Heart right ventricle (tissue), 16 donors: ENCODE measurements at regions not wholly inside any gene's neighbourhood (a gene's known extent, or its start where the extent isn't known, plus 50 kb on each side); places are given as distances from the start of the nearest gene placed in this dataset.

Source experiments
- ATAC-seq, 8 donors: fragments of 200-7000 bp; cut with Tn5 transposase; one replicate each; pipeline ENCODE4 v1.9.1; 2020; ENCODE audit warnings: mild to moderate bottlenecking in 8 of 8, moderate library complexity in 8 of 8, moderate number of reproducible peaks in 1 of 8
- DNase-seq, 2 donors: peaks; one replicate each; pipeline ENCODE4 v3.0.0-alpha.2; 2020
- H3K27ac ChIP-seq, 10 donors: fragments of 200-600 bp; sonication (generic) in 2 of 10; one replicate each; pipeline versions ENCODE4 v1.5.0 to v1.8.0; 2020 to 2022; ENCODE audit warnings: mild to moderate bottlenecking in 3 of 10
- H3K27me3 ChIP-seq, 7 donors: fragments of 200-600 bp; one replicate each; pipeline ENCODE4 v1.8.0; 2021 to 2022; ENCODE audit warnings: mild to moderate bottlenecking in 2 of 7
- H3K36me3 ChIP-seq, 9 donors: fragments of 200-600 bp; sonication (generic) in 1 of 9; one replicate each; pipeline versions ENCODE4 v1.5.0 to v1.8.0; 2020 to 2022; ENCODE audit warnings: mild to moderate bottlenecking in 2 of 9
- H3K4me1 ChIP-seq, 9 donors: fragments of 200-600 bp; sonication (generic) in 1 of 9; one replicate each; pipeline versions ENCODE4 v1.5.0 to v1.8.0; 2020 to 2022; ENCODE audit warnings: mild to moderate bottlenecking in 4 of 9
- H3K4me3 ChIP-seq, 10 donors: fragments of 200-600 bp; sonication (generic) in 2 of 10; one replicate each; pipeline versions ENCODE4 v1.5.0 to v1.8.0; 2020 to 2022; ENCODE audit warnings: mild to moderate bottlenecking in 7 of 10, moderate library complexity in 2 of 10
- H3K9me3 ChIP-seq, 11 donors: fragments of 200-600 bp in 10 of 11; sonication (generic) in 2 of 11; one replicate each; pipeline versions ENCODE4 v1.5.0 to v1.8.0; 2013 to 2022; ENCODE audit warnings: mild to moderate bottlenecking in 2 of 11, control low read depth in 1 of 11, moderate library complexity in 1 of 11
- WGBS, 2 donors: extraction: QIAGEN DNeasy Blood & Tissue Kit; methylation state at CpG; one replicate each; pipeline ENCODE4 v1.1.7; 2013; ENCODE audit warnings: inconsistent platforms in 1 of 2; 5-methylcytosine and 5-hydroxymethylcytosine counted together
- intact Hi-C, 10 donors: fragments of 100-400 bp; cut with DNase I; formaldehyde crosslinking; loops; one replicate each; pipeline versions ENCODE4 v1.11.1 to v1.14.2; 2022
- TF ChIP-seq, protein P1 (sequence below), 9 donors: fragments of 200-600 bp; sonication (generic) in 2 of 9; IDR thresholded peaks; one replicate each; pipeline versions ENCODE4 v1.5.0 to v1.8.0; 2021 to 2022; ENCODE audit warnings: antibody characterized with exemption in 9 of 9, mild to moderate bottlenecking in 5 of 9, moderate library complexity in 1 of 9
- donor health status: Arrhythmogenic right ventricular cardiomyopathy.
- donor health status: ischemic (EF 13 %, LVEDD 7.1; RV severe dilation, severe dysfunction).
- donor health status: healthy with polysubstance abuse.
- donor health status: DM: no; HTN: yes; CAD: no.
- donor health status: DM: no; HTN: no; CAD: no.
- donor health status: ischemic (EF 25% LVEDD 6.9; RV normal size, moderate dysfunction).
- donor health status: ischemic (EF 25% LVEDD 5.7; RV mildly dilated, moderate dysfunction).
- donor health status: healthy.
- donor health status: DM: yes; HTN: yes; CAD: no.
- donor health status: Ischemic cardiomyopathy.
- donor health status: ischemic (EF 35%, LVEDD 5.7; RV mildly dilated, moderate dysfunction).
- donor health status: nonischemic (EF 11% LVEDD 7.7; RV severe dilation, severe dysfunction).
- donor health status: DM: yes; HTN: yes; CAD: no.
- donor health status: PGD.
- donor health status: ischemic (EF 29% LVEDD 5.4; RV normal size, mild dysfunction).
- donor health status: nonischemic (EF 23%, LVEDD 6.1; RV moderate dilation, normal function).

DNA sequence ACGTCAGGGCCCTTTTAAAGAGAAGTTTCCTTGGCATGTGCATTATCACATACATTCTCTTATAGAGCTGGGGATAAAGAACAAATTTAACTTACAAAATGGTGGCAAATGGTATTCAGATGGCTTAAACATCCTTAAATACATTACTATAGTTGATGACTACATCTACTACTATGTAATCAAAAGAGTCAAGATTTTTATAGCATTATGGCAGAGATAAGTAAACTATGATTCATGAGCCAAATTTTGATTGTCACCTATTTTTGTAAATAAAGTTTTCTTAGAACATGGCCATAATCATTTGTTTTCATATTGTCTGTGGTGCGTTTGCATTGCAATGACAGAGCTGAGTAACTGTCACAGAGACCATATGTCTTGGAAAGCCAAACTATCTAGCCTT is 1188.6 kb upstream of the TENM4 start:
- H3K9me3 ChIP-seq, result no peaks in the 10 kb centered on the region

DNA sequence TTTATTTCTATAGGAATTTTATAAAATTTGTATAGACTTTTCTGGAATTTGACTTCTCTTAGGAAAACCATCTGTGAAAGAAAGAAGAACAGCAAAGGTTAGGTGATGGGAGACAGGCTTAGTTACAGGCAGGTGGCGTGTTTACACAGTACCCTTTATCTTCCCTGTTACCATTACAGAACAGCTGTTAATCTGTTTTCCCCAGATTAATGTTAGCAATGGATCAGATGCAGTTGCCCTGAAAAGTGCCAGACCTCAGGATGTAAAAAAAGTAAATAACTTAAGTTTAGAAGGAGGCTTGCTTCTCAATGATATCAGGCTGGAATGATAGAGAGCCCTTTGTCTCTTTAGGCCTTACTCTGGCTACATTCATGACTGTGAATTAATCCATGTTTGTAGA is 1186.5 kb upstream of the TENM4 start:
- DNase-seq (no peak), ATAC-seq (no peak)
- Histone ChIP-seq H3K4me3 (no peak overlapping the region), H3K36me3 (no peaks in the 10 kb centered on the region), H3K9me3 (no peaks in the 10 kb centered on the region), H3K27me3 (no peaks in the 10 kb centered on the region), H3K27ac (no peak overlapping the region), H3K4me1 (no peaks in the 10 kb centered on the region)
- TF ChIP-seq, protein P1, sequence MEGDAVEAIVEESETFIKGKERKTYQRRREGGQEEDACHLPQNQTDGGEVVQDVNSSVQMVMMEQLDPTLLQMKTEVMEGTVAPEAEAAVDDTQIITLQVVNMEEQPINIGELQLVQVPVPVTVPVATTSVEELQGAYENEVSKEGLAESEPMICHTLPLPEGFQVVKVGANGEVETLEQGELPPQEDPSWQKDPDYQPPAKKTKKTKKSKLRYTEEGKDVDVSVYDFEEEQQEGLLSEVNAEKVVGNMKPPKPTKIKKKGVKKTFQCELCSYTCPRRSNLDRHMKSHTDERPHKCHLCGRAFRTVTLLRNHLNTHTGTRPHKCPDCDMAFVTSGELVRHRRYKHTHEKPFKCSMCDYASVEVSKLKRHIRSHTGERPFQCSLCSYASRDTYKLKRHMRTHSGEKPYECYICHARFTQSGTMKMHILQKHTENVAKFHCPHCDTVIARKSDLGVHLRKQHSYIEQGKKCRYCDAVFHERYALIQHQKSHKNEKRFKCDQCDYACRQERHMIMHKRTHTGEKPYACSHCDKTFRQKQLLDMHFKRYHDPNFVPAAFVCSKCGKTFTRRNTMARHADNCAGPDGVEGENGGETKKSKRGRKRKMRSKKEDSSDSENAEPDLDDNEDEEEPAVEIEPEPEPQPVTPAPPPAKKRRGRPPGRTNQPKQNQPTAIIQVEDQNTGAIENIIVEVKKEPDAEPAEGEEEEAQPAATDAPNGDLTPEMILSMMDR (IDR thresholded peaks at IDR 0.05), result no peak
- intact Hi-C loops, result no loop called here
- 83 to 88% methylated on average over 1 of the region's 1 CpG for WGBS, 2 donors

More for the DNA sequence above, 1188.6 kb upstream of the TENM4 start:
- H3K4me1 ChIP-seq, result no peaks in the 10 kb centered on the region
- TF ChIP-seq, protein P1 (IDR thresholded peaks at IDR 0.05), result no peak
- 79 to 84% methylated on average over 2 of the region's 2 CpGs for WGBS, 2 donors
- no peak overlapping the region for H3K4me3 ChIP-seq
- ATAC-seq (no peak), DNase-seq (no peak)
- no peak overlapping the region for H3K27ac ChIP-seq
- H3K36me3 ChIP-seq, result no peaks in the 10 kb centered on the region
- intact Hi-C loops, result no loop called here
- no peaks in the 10 kb centered on the region for H3K27me3 ChIP-seq

DNA sequence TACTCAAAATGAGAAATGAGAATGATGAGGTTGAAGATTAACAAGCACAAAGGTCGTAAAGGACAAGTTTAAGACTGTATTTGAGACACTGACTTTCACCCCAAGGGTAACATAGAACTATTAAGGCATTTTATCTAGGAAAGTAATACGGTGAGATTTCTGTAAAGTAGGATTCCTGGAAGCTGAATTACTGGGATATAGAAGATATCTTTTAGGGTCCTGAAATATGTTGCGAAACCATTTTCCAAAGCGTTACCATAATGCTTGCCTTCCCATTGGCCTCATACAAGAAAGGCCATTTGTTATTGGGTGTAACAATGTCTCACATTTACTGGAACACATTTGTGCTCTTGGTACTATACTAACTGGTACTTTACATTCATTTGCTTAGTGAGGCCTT is 1185.9 kb upstream of the TENM4 start:
- no peak overlapping the region for H3K27ac ChIP-seq

DNA sequence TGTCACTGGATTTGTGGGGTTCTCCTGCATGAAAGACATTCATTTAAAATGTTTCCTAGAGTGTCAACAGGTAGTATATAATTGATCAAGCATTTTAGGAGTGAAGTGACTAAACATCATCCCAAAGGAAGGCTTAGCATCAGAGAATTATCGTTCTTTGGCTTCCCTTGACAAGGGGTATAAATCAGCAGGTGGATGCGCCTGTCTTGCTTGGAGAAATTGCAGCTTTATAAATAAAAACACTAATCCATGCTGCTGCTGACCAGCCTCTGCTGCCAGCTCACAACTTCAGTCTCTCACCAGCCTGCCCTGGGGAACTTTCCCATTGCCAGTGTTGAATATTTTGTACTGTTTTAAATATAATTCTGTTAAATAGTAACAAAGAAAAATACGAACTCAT is 1184.7 kb upstream of the TENM4 start:
- H3K27ac ChIP-seq, result no peak overlapping the region
- TF ChIP-seq, protein P1 (IDR thresholded peaks at IDR 0.05), result no peak
- intact Hi-C loops, result no loop called here
- no peaks in the 10 kb centered on the region for H3K4me1 ChIP-seq
- no peak for DNase-seq
- no peak overlapping the region for H3K4me3 ChIP-seq
- WGBS, 2 donors, result 76 to 82% methylated on average over 3 of the region's 3 CpGs
- H3K9me3 ChIP-seq, result no peaks in the 10 kb centered on the region
- no peaks in the 10 kb centered on the region for H3K36me3 ChIP-seq
- no peak for ATAC-seq
- H3K27me3 ChIP-seq, result no peaks in the 10 kb centered on the region

More for the DNA sequence above, 1185.9 kb upstream of the TENM4 start:
- ATAC-seq (no peak), DNase-seq (no peak)
- H3K9me3 ChIP-seq, result no peaks in the 10 kb centered on the region
- no peak overlapping the region for H3K4me3 ChIP-seq
- no peaks in the 10 kb centered on the region for H3K36me3 ChIP-seq
- TF ChIP-seq, protein P1 (IDR thresholded peaks at IDR 0.05), result no peak
- no peaks in the 10 kb centered on the region for H3K4me1 ChIP-seq
- WGBS, 2 donors, result 89 to 90% methylated on average over 4 of the region's 4 CpGs
- no peaks in the 10 kb centered on the region for H3K27me3 ChIP-seq
- intact Hi-C loops, result no loop called here

DNA sequence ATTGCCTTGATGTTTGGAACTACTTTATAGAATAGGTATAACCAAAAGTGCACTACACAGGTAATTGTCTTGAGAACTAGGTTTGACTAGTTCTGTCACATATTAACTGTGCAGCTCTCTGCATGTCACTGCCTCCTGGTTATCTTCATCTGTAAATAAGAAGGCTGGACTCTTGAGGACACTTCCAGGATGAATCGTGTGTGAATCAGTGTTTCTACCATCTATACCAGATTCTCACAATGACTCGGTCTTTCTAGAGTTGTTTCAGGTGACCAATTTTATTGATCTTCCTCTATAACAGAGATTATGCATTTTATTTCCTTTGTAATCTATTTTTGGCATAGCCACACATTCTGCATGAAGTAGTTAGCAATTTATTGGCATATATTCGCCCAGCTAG is 1181.0 kb upstream of the TENM4 start:
- Histone ChIP-seq H3K27me3 (no peaks in the 10 kb centered on the region), H3K4me1 (no peaks in the 10 kb centered on the region), H3K4me3 (no peak overlapping the region), H3K27ac (no peak overlapping the region), H3K9me3 (no peaks in the 10 kb centered on the region), H3K36me3 (no peaks in the 10 kb centered on the region)
- DNase-seq, result no peak
- ATAC-seq, result no peak
- TF ChIP-seq, protein P1 (IDR thresholded peaks at IDR 0.05), result no peak
- 61 to 70% methylated on average over 3 of the region's 3 CpGs for WGBS, 2 donors
- intact Hi-C loops, result no loop called here
